K562 (cell line): ENCODE measurements at regions not wholly inside any gene's neighbourhood (a gene's known extent, or its start where the extent isn't known, plus 50 kb on each side); places are given as distances from the start of the nearest gene placed in this dataset.

Experiments
- CAMTA2 ChIP-seq: fragments of 250-450 bp; sonication (Bioruptor Pico); conservative IDR thresholded peaks from 2 replicates; pipeline ENCODE4 v1.5.1; 2022
- CHCHD3 ChIP-seq: fragments of 250-450 bp; sonication (Bioruptor Pico); IDR thresholded peaks from 2 replicates; pipeline ENCODE4 v2.1.2; 2022; ENCODE audit warnings: mild to moderate bottlenecking
- FOXA1 ChIP-seq: fragments of 450-650 bp; IDR thresholded peaks from 2 replicates; pipeline ENCODE4 v1.6.1; 2016; ENCODE audit warnings: mild to moderate bottlenecking, borderline replicate concordance
- HDGF ChIP-seq: fragments of 450-650 bp; IDR thresholded peaks from 2 replicates; pipeline ENCODE4 v1.6.1; 2016
- MYNN ChIP-seq, 2 experiments: sonication (generic); formaldehyde crosslinking in 1 of 2; IDR thresholded peaks; 2 replicates each; pipeline versions ENCODE4 v1.5.0 to v1.6.1; 2016 to 2020; ENCODE audit warnings: antibody characterized with exemption in 1 of 2, missing genetic modification reagents in 1 of 2
- NCOA4 ChIP-seq: fragments of 450-650 bp; IDR thresholded peaks from 2 replicates; pipeline ENCODE4 v1.6.1; 2018; ENCODE audit warnings: mild to moderate bottlenecking; ENCODE audit not compliant: partially characterized antibody
- RCOR1 ChIP-seq, 2 experiments: IDR thresholded peaks; 2 replicates each; pipeline ENCODE4 v1.6.1; 2012; ENCODE audit warnings: low read depth in 2 of 2, low read length in 2 of 2, borderline replicate concordance in 1 of 2, improper control_type of control experiment in 1 of 2
- SNRNP70 ChIP-seq: fragments of 200-400 bp; formaldehyde crosslinking; optimal IDR thresholded peaks from 2 replicates; pipeline ENCODE3; 2017; ENCODE audit warnings: low read depth, low read length
- U2AF1 ChIP-seq: fragments of 200-400 bp; formaldehyde crosslinking; optimal IDR thresholded peaks from 2 replicates; pipeline ENCODE3; 2017; ENCODE audit warnings: mild to moderate bottlenecking, low read depth, low read length, moderate library complexity
- ZNF512 ChIP-seq: IDR thresholded peaks from 2 replicates; pipeline ENCODE4 v1.6.1; 2016; ENCODE audit warnings: missing genetic modification characterization, missing compliant biosample characterization
- TF ChIP-seq, protein P1 (sequence below), 3 experiments: IDR thresholded peaks in 2 of 3; conservative IDR thresholded peaks in 1 of 3; 2 replicates each; pipeline ENCODE4 v1.5.1; 2011 to 2012; ENCODE audit warnings: low read length in 3 of 3, mild to moderate bottlenecking in 3 of 3, control low read depth in 2 of 3, improper control_type of control experiment in 1 of 3, inconsistent platforms in 1 of 3, low read depth in 1 of 3, mixed read lengths in 1 of 3, moderate library complexity in 1 of 3; ENCODE audit not compliant: insufficient read depth in 2 of 3

- no peak for TF ChIP-seq ZNF512 (tag)
- TF ChIP-seq RCOR1 (IDR thresholded peaks at IDR 0.05; ENCODE audit: borderline replicate concordance in 1 of 2, low read depth in 2 of 2, low read length in 2 of 2), result no peak
- TF ChIP-seq CAMTA2 (CRISPR knock-in tag), result no peak
- no peak for TF ChIP-seq MYNN (IDR thresholded peaks at IDR 0.05)
- no peak for TF ChIP-seq MYNN (CRISPR knock-in tag; IDR thresholded peaks at IDR 0.05)
- TF ChIP-seq HDGF, result no peak
- TF ChIP-seq CHCHD3 (CRISPR knock-in tag), result no peak
- no peak for TF ChIP-seq FOXA1
- TF ChIP-seq SNRNP70, result no peak
- TF ChIP-seq, protein P1, sequence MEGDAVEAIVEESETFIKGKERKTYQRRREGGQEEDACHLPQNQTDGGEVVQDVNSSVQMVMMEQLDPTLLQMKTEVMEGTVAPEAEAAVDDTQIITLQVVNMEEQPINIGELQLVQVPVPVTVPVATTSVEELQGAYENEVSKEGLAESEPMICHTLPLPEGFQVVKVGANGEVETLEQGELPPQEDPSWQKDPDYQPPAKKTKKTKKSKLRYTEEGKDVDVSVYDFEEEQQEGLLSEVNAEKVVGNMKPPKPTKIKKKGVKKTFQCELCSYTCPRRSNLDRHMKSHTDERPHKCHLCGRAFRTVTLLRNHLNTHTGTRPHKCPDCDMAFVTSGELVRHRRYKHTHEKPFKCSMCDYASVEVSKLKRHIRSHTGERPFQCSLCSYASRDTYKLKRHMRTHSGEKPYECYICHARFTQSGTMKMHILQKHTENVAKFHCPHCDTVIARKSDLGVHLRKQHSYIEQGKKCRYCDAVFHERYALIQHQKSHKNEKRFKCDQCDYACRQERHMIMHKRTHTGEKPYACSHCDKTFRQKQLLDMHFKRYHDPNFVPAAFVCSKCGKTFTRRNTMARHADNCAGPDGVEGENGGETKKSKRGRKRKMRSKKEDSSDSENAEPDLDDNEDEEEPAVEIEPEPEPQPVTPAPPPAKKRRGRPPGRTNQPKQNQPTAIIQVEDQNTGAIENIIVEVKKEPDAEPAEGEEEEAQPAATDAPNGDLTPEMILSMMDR (IDR thresholded peaks at IDR 0.05 in 2 of 3, conservative IDR thresholded peaks at IDR 0.05 in 1 of 3; ENCODE audit: insufficient read depth in 2 of 3, low read depth in 1 of 3, low read length in 3 of 3), result no peak
- TF ChIP-seq U2AF1, result no peak
- no peak for TF ChIP-seq NCOA4
These were observed 66.9 kb upstream of the RHOBTB1 start for GRCh38 chr10:61010863-61011262.
